ENCODE measurements at regions not wholly inside any gene's neighbourhood (a gene's known extent, or its start where the extent isn't known, plus 50 kb on each side); places are given as distances from the start of the nearest gene placed in this dataset.
"Not testable (repeated sequence)": the region's sequence is repeated elsewhere in the genome, so short reads cannot be mapped to it uniquely, and the experiment has no call there.

DNA sequence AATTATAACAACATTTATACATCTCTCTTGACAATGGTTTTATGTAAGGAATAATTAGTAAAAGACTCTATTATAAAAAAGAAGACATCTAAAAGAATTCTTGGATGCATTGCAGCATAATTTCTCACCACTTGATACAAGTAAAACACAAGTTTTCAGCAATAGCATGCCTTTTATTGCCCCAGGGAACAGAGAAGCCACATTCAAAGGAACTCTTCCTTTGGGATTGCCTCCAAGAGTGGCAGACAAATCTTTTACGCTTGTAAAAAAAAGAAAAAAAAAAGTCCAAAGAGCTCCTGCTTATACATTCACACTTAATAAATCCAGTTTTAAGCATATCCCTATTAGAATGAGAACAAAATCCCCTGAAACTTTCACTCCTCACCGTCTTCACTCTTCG, 2357.8 kb upstream of the PCDH20 start:
- Mint-ChIP-seq H3K4me1 (ENCODE audit: low read depth) (no peaks in the 10 kb centered on the region), H3K36me3 (no peaks in the 10 kb centered on the region), H3K27ac (no peak overlapping the region), H3K9me3 (ENCODE audit: low read depth) (peaks cover 8% of the 10 kb centered on the region), H3K4me3 (no peak overlapping the region), H3K27me3 (no peaks in the 10 kb centered on the region)

DNA sequence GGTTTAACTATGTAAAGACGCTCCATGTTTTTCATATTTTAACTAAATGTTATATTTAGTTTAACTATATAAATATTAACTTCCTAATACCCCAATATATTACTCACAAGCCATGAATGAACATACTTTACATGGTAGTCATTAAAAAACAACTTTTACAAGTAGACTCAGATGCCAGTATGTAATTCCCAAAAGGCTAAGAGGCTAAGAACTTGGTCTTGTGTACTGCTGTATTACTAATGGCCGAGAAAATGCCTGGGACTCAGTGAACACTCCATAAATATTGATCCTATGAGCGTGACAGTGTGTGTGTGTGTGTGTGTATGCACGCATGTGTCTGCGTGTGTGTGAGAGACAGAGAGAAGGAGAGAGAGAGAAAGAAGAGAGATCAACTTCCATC, 2342.0 kb upstream of the PCDH20 start:
- not testable (repeated sequence) for H3K27ac Mint-ChIP-seq; H3K4me1 Mint-ChIP-seq (ENCODE audit: low read depth); H3K27me3 Mint-ChIP-seq; H3K9me3 Mint-ChIP-seq (ENCODE audit: low read depth); H3K4me3 Mint-ChIP-seq; H3K36me3 Mint-ChIP-seq

DNA sequence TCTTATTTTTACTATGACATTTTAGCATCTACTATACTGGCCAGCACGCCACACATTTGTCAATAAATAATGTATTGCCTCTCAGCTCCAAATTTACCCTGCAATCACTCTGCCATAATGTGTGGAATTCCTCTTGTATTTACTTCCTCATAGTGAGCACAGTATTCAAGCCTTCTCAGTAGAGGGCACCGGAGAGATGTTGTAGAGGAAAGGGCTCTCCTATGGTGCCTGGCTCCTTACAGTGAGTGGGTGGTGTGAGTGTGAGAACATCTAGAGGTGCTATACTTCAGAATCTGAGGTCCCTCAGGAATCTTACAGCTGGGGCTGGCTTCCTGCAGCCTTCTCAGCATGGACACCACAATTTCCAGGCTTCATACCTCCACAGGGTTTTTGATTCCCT, 2334.2 kb upstream of the PCDH20 start:
- not testable (repeated sequence) for H3K4me1 Mint-ChIP-seq (ENCODE audit: low read depth); H3K27me3 Mint-ChIP-seq; H3K27ac Mint-ChIP-seq; H3K36me3 Mint-ChIP-seq; H3K9me3 Mint-ChIP-seq (ENCODE audit: low read depth); H3K4me3 Mint-ChIP-seq

DNA sequence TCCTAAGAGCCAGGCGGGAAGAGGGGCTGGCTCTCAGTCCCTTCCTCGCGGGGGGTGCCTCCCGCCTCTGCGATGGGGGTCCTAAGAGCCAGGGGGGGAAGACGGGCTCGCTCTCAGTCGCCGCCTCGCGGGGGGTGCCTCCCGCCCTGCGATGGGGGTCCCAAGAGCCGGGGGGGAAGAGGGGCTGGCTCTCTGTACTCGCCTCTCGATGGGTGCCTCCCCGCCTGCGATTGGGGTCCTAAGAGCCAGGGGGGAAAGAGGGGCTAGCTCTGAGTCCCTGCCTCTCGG, 2326.1 kb upstream of the PCDH20 start:
- H3K36me3 Mint-ChIP-seq; H3K27me3 Mint-ChIP-seq; H3K27ac Mint-ChIP-seq; H3K4me3 Mint-ChIP-seq; H3K4me1 Mint-ChIP-seq (ENCODE audit: low read depth); H3K9me3 Mint-ChIP-seq (ENCODE audit: low read depth): not testable (repeated sequence)

DNA sequence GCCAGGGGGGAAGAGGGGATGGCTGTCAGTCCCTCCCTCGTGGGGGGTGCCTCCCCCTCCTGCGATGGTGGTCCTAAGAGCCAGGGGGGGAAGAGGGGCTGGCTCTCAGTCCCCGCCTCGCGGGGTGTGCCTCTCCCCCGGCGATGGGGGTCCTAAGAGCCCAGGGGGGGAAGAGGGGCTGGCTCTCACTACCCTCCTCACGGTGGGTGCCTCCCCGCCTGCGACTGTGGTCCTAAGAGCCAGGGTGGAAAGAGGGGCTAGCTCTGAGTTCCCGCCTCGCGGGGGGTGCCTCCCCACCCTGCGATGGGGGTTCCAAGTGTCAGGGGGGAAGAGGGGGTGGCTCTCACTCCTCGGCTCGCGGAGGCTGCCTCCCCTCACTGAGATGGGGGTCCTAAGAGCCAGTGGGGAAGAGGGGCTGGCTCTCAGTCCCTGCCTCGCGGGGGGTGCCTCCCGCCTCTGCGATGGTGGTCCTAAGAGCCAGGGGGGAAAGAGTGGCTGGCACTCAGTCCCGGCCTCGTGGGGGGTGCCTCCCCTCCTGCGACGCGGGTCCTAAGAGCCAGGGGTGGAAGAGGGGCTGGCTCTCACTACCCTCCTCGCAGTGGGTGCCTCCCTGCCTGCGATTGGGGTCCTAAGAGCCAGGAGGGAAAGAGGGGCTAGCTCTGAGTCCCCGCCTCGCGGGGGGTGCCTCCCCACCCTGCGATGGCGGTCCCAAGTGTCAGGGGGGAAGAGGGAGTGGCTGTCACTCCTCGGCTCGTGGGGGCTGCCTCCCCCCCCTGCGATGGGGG, 2325.6 kb upstream of the PCDH20 start:
- Mint-ChIP-seq H3K27me3 (no peaks in the 10 kb centered on the region), H3K9me3 (ENCODE audit: low read depth) (peaks cover 7% of the 10 kb centered on the region), H3K36me3 (no peaks in the 10 kb centered on the region), H3K4me1 (ENCODE audit: low read depth) (no peaks in the 10 kb centered on the region), H3K27ac (no peak overlapping the region), H3K4me3 (no peak overlapping the region)

DNA sequence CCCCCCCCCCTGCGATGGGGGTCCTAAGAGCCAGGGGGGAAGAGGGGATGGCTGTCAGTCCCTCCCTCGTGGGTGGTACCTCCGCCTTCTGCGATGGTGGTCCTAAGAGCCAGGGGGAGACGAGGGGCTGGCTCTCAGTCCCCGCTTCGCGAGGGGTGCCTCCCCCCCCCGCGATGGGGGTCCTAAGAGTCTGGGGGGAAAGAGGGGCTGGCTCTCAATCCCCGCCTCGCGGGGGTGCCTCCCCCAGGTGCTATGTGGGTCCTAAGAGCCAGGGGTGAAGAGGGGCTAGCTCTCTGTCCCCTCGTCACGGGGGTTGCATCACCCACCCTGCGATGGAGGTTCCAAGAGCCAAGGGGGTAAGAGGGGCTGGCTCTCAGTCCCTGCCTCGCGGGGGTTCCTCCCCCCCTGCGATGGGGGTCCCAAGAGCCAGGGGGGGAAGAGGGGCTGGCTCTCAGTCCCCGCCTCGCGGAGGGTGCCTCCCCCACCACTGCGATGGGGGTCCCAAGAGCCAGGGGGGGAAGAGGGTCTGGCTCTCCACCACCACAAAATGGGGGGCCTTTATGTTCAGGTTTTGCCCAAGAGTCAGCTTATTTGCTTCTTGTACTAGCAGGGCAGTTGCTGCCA, 2323.6 kb upstream of the PCDH20 start:
- H3K9me3 Mint-ChIP-seq (ENCODE audit: low read depth); H3K4me3 Mint-ChIP-seq; H3K27me3 Mint-ChIP-seq; H3K4me1 Mint-ChIP-seq (ENCODE audit: low read depth); H3K36me3 Mint-ChIP-seq; H3K27ac Mint-ChIP-seq: not testable (repeated sequence)

DNA sequence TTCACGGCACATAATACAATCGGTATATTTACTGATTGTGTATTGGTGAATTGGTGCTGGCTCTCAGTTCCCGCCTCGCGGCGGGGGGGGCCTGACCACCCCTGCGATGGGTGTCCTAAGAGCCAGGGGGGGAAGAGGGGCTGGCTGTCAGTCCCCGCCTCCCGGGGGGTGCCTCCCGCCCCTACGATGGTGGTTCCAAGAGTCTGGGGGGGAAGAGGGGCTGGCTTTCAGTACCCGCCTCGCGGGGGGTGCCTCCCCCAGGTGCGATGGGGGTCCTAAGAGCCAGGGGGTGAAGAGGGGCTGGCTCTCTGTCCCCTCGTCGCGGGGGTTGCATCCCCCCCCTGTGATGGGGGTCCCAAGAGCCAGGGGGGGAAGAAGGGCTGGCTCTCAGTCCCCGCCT, 2321.8 kb upstream of the PCDH20 start:
- no peaks in the 10 kb centered on the region for H3K36me3 Mint-ChIP-seq
- H3K9me3 Mint-ChIP-seq (ENCODE audit: low read depth): peaks cover 7% of the 10 kb centered on the region
- H3K27me3 Mint-ChIP-seq: no peaks in the 10 kb centered on the region
- H3K27ac Mint-ChIP-seq: no peak overlapping the region
- no peaks in the 10 kb centered on the region for H3K4me1 Mint-ChIP-seq (ENCODE audit: low read depth)
- H3K4me3 Mint-ChIP-seq: no peak overlapping the region

DNA sequence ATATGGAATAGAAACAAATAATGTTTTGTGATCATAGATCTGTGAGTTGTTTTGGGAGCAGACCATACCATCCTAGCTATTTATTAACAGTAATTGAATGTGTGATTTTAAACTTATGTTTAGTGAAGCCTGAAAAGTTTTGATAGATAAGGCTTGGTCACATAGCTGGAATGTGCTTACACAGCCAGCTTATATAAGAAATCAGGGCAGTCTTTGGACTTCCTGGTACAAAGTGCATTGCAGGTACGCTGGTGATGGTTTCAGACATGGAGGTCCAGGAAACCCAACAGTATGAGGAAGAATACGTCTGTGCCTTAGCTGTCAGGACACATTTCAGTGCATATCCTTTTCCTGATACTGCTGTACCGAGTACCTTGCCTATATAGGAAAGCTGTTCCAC, 2316.2 kb upstream of the PCDH20 start:
- peaks cover 6% of the 10 kb centered on the region for H3K9me3 Mint-ChIP-seq (ENCODE audit: low read depth)
- H3K27me3 Mint-ChIP-seq: no peaks in the 10 kb centered on the region
- H3K4me3 Mint-ChIP-seq: no peak overlapping the region
- H3K36me3 Mint-ChIP-seq: no peaks in the 10 kb centered on the region
- H3K4me1 Mint-ChIP-seq (ENCODE audit: low read depth): no peaks in the 10 kb centered on the region
- no peak overlapping the region for H3K27ac Mint-ChIP-seq

DNA sequence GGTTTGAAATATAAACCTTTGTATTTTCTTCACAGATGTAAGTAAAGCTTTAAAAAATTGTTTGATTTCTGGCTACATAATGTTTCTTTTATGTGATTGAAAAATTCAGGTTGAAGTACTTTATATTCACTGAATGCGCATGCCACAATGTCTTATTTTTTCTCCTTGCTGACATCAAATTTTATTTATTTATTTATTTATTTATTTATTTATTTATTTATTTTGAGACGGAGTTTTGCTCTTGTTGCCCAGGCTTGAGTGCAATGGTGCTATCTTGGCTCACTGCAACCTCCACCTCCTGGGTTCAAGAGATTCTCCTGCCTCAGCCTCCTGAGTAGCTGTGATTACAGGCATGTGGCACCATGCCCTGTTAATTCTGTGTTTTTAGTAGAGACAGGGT, 2296.5 kb upstream of the PCDH20 start:
- not testable (repeated sequence) for H3K36me3 Mint-ChIP-seq; H3K4me3 Mint-ChIP-seq; H3K27ac Mint-ChIP-seq; H3K9me3 Mint-ChIP-seq (ENCODE audit: low read depth); H3K27me3 Mint-ChIP-seq; H3K4me1 Mint-ChIP-seq (ENCODE audit: low read depth)

DNA sequence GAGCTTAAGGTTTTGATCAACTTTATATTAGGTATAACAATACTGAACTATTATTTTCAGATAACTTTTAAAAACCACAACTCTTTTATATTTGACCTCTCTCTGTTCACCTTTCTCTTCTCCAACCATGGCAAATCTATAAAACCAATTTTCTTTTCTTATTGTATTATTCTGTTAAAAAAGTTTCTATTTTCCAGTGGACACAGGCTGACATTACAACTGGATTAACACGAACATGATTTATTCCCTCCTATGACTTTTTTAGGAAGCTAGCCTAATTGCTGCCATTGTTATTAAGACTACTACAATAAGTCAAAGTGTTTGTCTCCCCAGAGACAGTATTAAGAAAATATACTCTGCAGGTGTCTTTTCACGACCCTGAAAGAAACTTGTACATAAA, 2291.1 kb upstream of the PCDH20 start:
- Mint-ChIP-seq H3K36me3 (no peaks in the 10 kb centered on the region), H3K4me3 (no peak overlapping the region), H3K27me3 (no peaks in the 10 kb centered on the region), H3K27ac (no peak overlapping the region), H3K4me1 (ENCODE audit: low read depth) (no peaks in the 10 kb centered on the region), H3K9me3 (ENCODE audit: low read depth) (peaks cover 8% of the 10 kb centered on the region)

DNA sequence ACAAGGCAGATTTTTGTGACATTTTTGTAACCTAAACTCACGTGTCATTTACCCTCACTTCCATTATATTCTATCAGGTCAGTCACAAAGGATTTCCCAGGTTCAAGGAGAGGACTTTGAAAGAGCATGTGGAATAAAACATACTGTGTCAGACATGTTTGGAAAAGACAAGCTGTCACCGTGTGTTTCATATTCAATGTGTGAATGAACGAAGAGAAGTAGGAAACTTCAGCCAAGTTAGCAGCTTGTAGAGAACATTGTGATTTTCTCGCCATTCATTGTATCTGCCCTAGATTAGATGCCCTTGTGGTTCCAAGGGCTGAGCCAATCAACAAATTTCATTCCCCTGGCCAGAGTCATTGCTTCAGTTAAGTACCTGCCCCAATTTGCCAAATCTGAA, 2288.9 kb upstream of the PCDH20 start:
- no peak overlapping the region for H3K4me3 Mint-ChIP-seq
- H3K27ac Mint-ChIP-seq: no peak overlapping the region
- no peaks in the 10 kb centered on the region for H3K36me3 Mint-ChIP-seq
- H3K27me3 Mint-ChIP-seq: no peaks in the 10 kb centered on the region
- peaks cover 8% of the 10 kb centered on the region for H3K9me3 Mint-ChIP-seq (ENCODE audit: low read depth)
- no peaks in the 10 kb centered on the region for H3K4me1 Mint-ChIP-seq (ENCODE audit: low read depth)

DNA sequence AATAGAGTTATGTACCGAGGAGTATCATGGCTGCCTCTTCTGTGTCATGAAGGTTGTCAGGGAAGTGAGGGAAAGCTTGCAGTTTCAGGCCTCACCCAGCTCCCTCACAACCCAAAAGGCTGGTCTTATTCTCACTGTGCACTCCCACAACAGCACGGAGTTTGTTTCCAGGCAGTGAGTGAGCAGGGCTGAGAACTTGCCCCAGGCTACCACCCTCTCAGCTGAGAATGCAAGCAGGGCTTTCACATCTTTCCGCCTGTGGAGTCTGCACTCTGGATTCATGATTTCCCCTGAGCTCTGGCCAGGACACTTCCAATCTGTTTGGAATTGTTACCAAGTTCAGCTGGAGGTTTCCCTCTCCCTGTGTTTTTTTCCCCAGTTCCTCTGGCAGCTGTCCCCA, 2284.7 kb upstream of the PCDH20 start:
- H3K36me3 Mint-ChIP-seq: no peaks in the 10 kb centered on the region
- H3K9me3 Mint-ChIP-seq (ENCODE audit: low read depth): peaks cover 8% of the 10 kb centered on the region
- H3K4me3 Mint-ChIP-seq: no peak overlapping the region
- no peak overlapping the region for H3K27ac Mint-ChIP-seq
- no peaks in the 10 kb centered on the region for H3K4me1 Mint-ChIP-seq (ENCODE audit: low read depth)
- H3K27me3 Mint-ChIP-seq: no peaks in the 10 kb centered on the region

DNA sequence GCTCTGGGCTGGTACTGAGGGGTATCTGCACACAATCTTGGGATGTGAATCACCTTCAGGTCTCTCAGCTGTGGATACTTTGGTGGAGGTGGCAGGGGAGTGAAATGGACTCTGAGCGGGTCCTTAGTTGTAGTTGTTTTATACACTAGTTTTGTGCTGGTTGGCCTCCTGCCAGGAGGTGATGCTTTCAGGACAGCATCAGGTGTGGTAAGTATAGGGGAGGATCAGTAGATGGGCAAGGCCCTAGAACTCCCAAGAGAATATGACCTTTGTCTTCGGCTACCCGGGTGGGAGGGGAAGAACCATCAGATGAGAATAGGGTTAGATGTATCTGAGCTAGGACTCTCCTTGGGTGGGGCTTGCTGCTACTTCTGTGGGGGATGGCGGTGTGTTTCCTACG, 2284.3 kb upstream of the PCDH20 start:
- Mint-ChIP-seq H3K27me3 (no peaks in the 10 kb centered on the region), H3K4me3 (no peak overlapping the region), H3K27ac (no peak overlapping the region), H3K4me1 (ENCODE audit: low read depth) (no peaks in the 10 kb centered on the region), H3K9me3 (ENCODE audit: low read depth) (peaks cover 11% of the 10 kb centered on the region), H3K36me3 (no peaks in the 10 kb centered on the region)

DNA sequence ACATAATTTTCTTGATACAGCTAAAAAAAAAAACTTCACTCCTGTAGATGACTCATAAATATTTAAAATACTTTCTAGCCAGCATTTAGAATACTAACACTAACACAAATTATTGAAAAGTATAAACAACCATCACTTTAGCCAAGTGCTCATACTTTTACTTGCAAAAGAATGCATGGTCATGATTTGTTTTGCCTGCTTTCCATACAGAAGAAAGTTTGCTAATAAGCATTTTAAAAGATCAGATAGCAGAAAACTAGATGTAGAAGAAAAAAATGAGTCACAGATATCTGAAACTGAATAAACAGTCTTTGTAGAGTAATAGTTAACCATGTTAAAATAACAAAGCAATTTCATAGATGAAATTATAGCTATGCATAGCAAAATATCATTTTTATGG, 2280.4 kb upstream of the PCDH20 start:
- H3K4me1 Mint-ChIP-seq (ENCODE audit: low read depth): no peaks in the 10 kb centered on the region
- no peak overlapping the region for H3K27ac Mint-ChIP-seq
- peaks cover 11% of the 10 kb centered on the region for H3K9me3 Mint-ChIP-seq (ENCODE audit: low read depth)
- no peaks in the 10 kb centered on the region for H3K36me3 Mint-ChIP-seq
- H3K27me3 Mint-ChIP-seq: no peaks in the 10 kb centered on the region
- H3K4me3 Mint-ChIP-seq: no peak overlapping the region

DNA sequence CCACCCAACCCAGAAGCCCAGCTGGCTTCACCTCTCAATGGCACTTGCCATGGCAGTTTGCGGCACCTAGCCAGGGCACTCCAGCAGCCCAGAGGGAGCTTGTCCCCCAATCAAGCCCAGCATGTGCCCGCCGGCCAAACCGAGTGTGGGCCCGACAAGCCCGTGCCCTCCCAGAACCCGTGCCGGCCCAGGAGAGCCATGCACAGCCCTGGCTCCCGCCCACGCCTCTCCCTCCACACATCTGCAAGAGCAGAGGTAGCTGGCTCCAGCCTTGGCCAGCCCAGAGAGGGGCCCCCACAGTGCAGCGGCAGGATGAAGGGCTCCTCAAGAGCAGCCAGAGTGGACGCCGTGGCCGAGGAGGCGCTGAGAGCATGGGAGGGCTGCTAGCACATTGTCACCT, 2278.0 kb upstream of the PCDH20 start:
- peaks cover 11% of the 10 kb centered on the region for H3K9me3 Mint-ChIP-seq (ENCODE audit: low read depth)
- H3K4me3 Mint-ChIP-seq: no peak overlapping the region
- no peak overlapping the region for H3K27ac Mint-ChIP-seq
- no peaks in the 10 kb centered on the region for H3K36me3 Mint-ChIP-seq
- H3K27me3 Mint-ChIP-seq: no peaks in the 10 kb centered on the region
- H3K4me1 Mint-ChIP-seq (ENCODE audit: low read depth): no peaks in the 10 kb centered on the region

DNA sequence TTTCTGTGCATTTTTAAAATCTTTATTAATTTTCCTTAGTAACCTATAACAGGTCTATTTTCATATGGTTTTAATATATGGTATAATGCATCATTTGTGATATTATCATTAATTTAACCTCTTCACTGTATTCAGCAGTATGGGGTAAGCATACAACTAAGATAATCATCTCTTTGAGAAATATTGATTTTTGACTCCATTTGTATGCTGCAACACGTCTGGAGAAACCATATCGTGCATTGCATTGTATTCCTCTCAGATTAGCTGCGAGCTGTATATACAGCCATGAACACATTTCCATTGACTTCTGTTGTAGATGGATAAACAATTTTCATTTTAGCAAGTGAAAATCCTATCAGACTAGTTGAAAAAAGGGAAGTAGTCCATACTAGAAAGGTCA, 2275.8 kb upstream of the PCDH20 start:
- Mint-ChIP-seq H3K4me3 (no peak overlapping the region), H3K9me3 (ENCODE audit: low read depth) (peaks cover 11% of the 10 kb centered on the region), H3K27me3 (no peaks in the 10 kb centered on the region), H3K27ac (no peak overlapping the region), H3K36me3 (no peaks in the 10 kb centered on the region), H3K4me1 (ENCODE audit: low read depth) (no peaks in the 10 kb centered on the region)
